ENCODE measurements at regions not wholly inside any gene's neighbourhood (a gene's known extent, or its start where the extent isn't known, plus 50 kb on each side); places are given as distances from the start of the nearest gene placed in this dataset.
A peak's percentile ranks its signal among the peaks of the same experiment; 100 is the strongest.

- no peak for DNase-seq (ENCODE audit: low read depth)
- H3K4me3 ChIP-seq (ENCODE audit: low read depth, low read length), result no peak overlapping the region
These were observed 94.2 kb upstream of the CLEC14A start for GRCh38 chr14:38350102-38350501.

GRCh38 chr14:38342803-38343202, 86.9 kb upstream of the CLEC14A start:
- TF ChIP-seq CTCF (IDR thresholded peaks at IDR 0.05; ENCODE audit: insufficient read depth, low read length), result no peak
- no peak overlapping the region for H3K4me3 ChIP-seq (ENCODE audit: low read depth, low read length)
- peak; percentile 21 for DNase-seq (ENCODE audit: low read depth)

More at GRCh38 chr14:38350102-38350501, 94.2 kb upstream of the CLEC14A start:
- TF ChIP-seq CTCF (IDR thresholded peaks at IDR 0.05; ENCODE audit: insufficient read depth, low read length), result no peak

GRCh38 chr14:38339696-38340095, 83.8 kb upstream of the CLEC14A start:
- no peak for TF ChIP-seq CTCF (IDR thresholded peaks at IDR 0.05; ENCODE audit: insufficient read depth, low read length)
- peak; percentile 66 for DNase-seq (ENCODE audit: low read depth)
- H3K4me3 ChIP-seq (ENCODE audit: low read depth, low read length), result no peak overlapping the region

- TF ChIP-seq CTCF (IDR thresholded peaks at IDR 0.05; ENCODE audit: insufficient read depth, low read length), result no peak
- DNase-seq (ENCODE audit: low read depth), result peak; percentile 6
- no peak overlapping the region for H3K4me3 ChIP-seq (ENCODE audit: low read depth, low read length)
These were observed 80.4 kb upstream of the CLEC14A start for GRCh38 chr14:38336298-38336697.

GRCh38 chr14:38330275-38330674, 74.4 kb upstream of the CLEC14A start:
- H3K4me3 ChIP-seq (ENCODE audit: low read depth, low read length), result no peak overlapping the region
- no peak for DNase-seq (ENCODE audit: low read depth)
- no peak for TF ChIP-seq CTCF (IDR thresholded peaks at IDR 0.05; ENCODE audit: insufficient read depth, low read length)

GRCh38 chr14:38329246-38329645, 73.4 kb upstream of the CLEC14A start:
- no peak overlapping the region for H3K4me3 ChIP-seq (ENCODE audit: low read depth, low read length)
- no peak for DNase-seq (ENCODE audit: low read depth)
- no peak for TF ChIP-seq CTCF (IDR thresholded peaks at IDR 0.05; ENCODE audit: insufficient read depth, low read length)

- no peak for DNase-seq (ENCODE audit: low read depth)
- no peak for TF ChIP-seq CTCF (IDR thresholded peaks at IDR 0.05; ENCODE audit: insufficient read depth, low read length)
- no peak overlapping the region for H3K4me3 ChIP-seq (ENCODE audit: low read depth, low read length)
These were observed 61.0 kb upstream of the CLEC14A start for GRCh38 chr14:38316922-38317321.
